Vagina (tissue), 2 donors: ENCODE measurements at regions not wholly inside any gene's neighbourhood (a gene's known extent, or its start where the extent isn't known, plus 50 kb on each side); places are given as distances from the start of the nearest gene placed in this dataset.

ENCODE experiments used
- CTCF ChIP-seq, 3 experiments: fragments of 450-650 bp in 2 of 3; fragments of 200-600 bp in 1 of 3; sonication (generic) in 1 of 3; IDR thresholded peaks; one replicate each; pipeline ENCODE4 v1.5.1; 2017 to 2019; ENCODE audit warnings: antibody characterized with exemption in 3 of 3, mild to moderate bottlenecking in 2 of 3, moderate library complexity in 2 of 3
- POLR2A ChIP-seq, 2 donors: fragments of 450-650 bp; IDR thresholded peaks; one replicate each; pipeline ENCODE4 v1.6.1; 2017; ENCODE audit warnings: antibody characterized with exemption in 2 of 2, mild to moderate bottlenecking in 2 of 2, moderate library complexity in 2 of 2

- no peak for TF ChIP-seq CTCF (IDR thresholded peaks at IDR 0.05)
- no peak for TF ChIP-seq POLR2A (IDR thresholded peaks at IDR 0.05)
These were observed 146.3 kb upstream of the ARHGAP20 start for GRCh38 chr11:110858547-110858921.
